WTC11 (cell line): ENCODE measurements at regions not wholly inside any gene's neighbourhood (a gene's known extent, or its start where the extent isn't known, plus 50 kb on each side); places are given as distances from the start of the nearest gene placed in this dataset.

ENCODE experiments used
- ATAC-seq: fragments of 200-7000 bp; cut with Tn5 transposase; 2 replicates; pipeline ENCODE4 v1.10.0; 2021; ENCODE audit warnings: mild to moderate bottlenecking, moderate library complexity
- CTCF ChIA-PET: fragments of 300-600 bp; sonication (Branson Sonifier 250); formaldehyde crosslinking; loops from one replicate; lab custom pipeline; 2021; ENCODE audit warnings: antibody characterized with exemption; lab: Charles Lee
- POLR2A ChIA-PET: fragments of 350-600 bp; sonication (Branson Sonifier 250); formaldehyde crosslinking; loops from one replicate; lab custom pipeline; 2021; ENCODE audit warnings: antibody characterized with exemption; lab: Charles Lee
- DNase-seq: peaks from one replicate; pipeline ENCODE4 v3.0.0; 2021; ENCODE audit warnings: low spot score
- H3K27ac Mint-ChIP-seq: 2 replicates; pipeline ENCODE4 v1.8.0; 2021; ENCODE audit warnings: mixed read lengths
- H3K27me3 Mint-ChIP-seq: 2 replicates; pipeline ENCODE4 v1.8.0; 2021; ENCODE audit warnings: low read depth, mild to moderate bottlenecking, moderate library complexity, mixed read lengths
- H3K36me3 Mint-ChIP-seq: 2 replicates; pipeline ENCODE4 v1.8.0; 2021; ENCODE audit warnings: mixed read lengths
- H3K4me1 Mint-ChIP-seq: 2 replicates; pipeline ENCODE4 v1.8.0; 2022; ENCODE audit warnings: mixed read lengths
- H3K4me3 Mint-ChIP-seq: 2 replicates; pipeline ENCODE4 v1.8.0; 2021; ENCODE audit warnings: mild to moderate bottlenecking, moderate library complexity, mixed read lengths
- H3K9me3 Mint-ChIP-seq: 2 replicates; pipeline ENCODE4 v1.8.0; 2021; ENCODE audit warnings: mixed read lengths
- CBFB ChIP-seq: sonication (generic); formaldehyde crosslinking; IDR thresholded peaks from 2 replicates; pipeline ENCODE4 v1.8.1; 2022; ENCODE audit warnings: mild to moderate bottlenecking, low read depth, missing genetic modification reagents
- CREM ChIP-seq: sonication (generic); formaldehyde crosslinking; IDR thresholded peaks from 2 replicates; pipeline ENCODE4 v1.8.1; 2022; ENCODE audit warnings: mild to moderate bottlenecking, missing genetic modification reagents, moderate library complexity
- FOXK1 ChIP-seq: sonication (generic); formaldehyde crosslinking; IDR thresholded peaks from 2 replicates; pipeline ENCODE4 v1.8.0; 2022; ENCODE audit warnings: mild to moderate bottlenecking, moderate library complexity, missing genetic modification reagents
- GRHL2 ChIP-seq: fragments of 250-450 bp; sonication (Bioruptor Pico); IDR thresholded peaks from 2 replicates; pipeline ENCODE4 v1.8.0; 2022; ENCODE audit warnings: mild to moderate bottlenecking, moderate library complexity; ENCODE audit not compliant: insufficient replicate concordance, severe bottlenecking
- GTF2I ChIP-seq: fragments of 250-450 bp; sonication (Bioruptor Pico); conservative IDR thresholded peaks from 2 replicates; pipeline ENCODE4 v1.4.0; 2021; ENCODE audit warnings: mild to moderate bottlenecking
- IRF2 ChIP-seq: sonication (generic); formaldehyde crosslinking; IDR thresholded peaks from 2 replicates; pipeline ENCODE4 v1.8.0; 2022; ENCODE audit warnings: low read depth, missing genetic modification reagents, borderline replicate concordance
- MXD4 ChIP-seq: fragments of 250-450 bp; sonication (Bioruptor Pico); IDR thresholded peaks from 2 replicates; pipeline ENCODE4 v1.8.0; 2021; ENCODE audit warnings: mild to moderate bottlenecking, moderate library complexity, borderline replicate concordance
- NR1H2 ChIP-seq: sonication (generic); formaldehyde crosslinking; IDR thresholded peaks from 2 replicates; pipeline ENCODE4 v1.9.0; 2021; ENCODE audit warnings: mild to moderate bottlenecking, moderate library complexity, missing genetic modification reagents
- PRRX2 ChIP-seq: fragments of 250-450 bp; sonication (Bioruptor Pico); IDR thresholded peaks from 2 replicates; pipeline ENCODE4 v1.8.0; 2021; ENCODE audit warnings: mild to moderate bottlenecking
- SOX15 ChIP-seq: fragments of 250-450 bp; sonication (Bioruptor Pico); IDR thresholded peaks from 2 replicates; pipeline ENCODE4 v1.9.0; 2021; ENCODE audit warnings: mild to moderate bottlenecking
- TEAD1 ChIP-seq: sonication (generic); formaldehyde crosslinking; IDR thresholded peaks from 2 replicates; pipeline ENCODE4 v1.8.0; 2022; ENCODE audit warnings: mild to moderate bottlenecking, missing genetic modification reagents
- ZBTB21 ChIP-seq: sonication (generic); formaldehyde crosslinking; IDR thresholded peaks from 2 replicates; pipeline ENCODE4 v1.8.1; 2023; ENCODE audit warnings: mild to moderate bottlenecking, missing genetic modification reagents, borderline replicate concordance
- ZNF138 ChIP-seq: sonication (generic); formaldehyde crosslinking; conservative IDR thresholded peaks from 2 replicates; pipeline ENCODE4 v1.8.1; 2022; ENCODE audit warnings: mild to moderate bottlenecking, moderate library complexity, missing genetic modification reagents
- ZNF317 ChIP-seq: sonication (generic); formaldehyde crosslinking; IDR thresholded peaks from 2 replicates; pipeline ENCODE4 v1.8.1; 2023; ENCODE audit warnings: low read depth, mild to moderate bottlenecking, moderate library complexity, missing genetic modification reagents, borderline replicate concordance
- ZNF416 ChIP-seq: fragments of 250-450 bp; sonication (Bioruptor Pico); IDR thresholded peaks from 2 replicates; pipeline ENCODE4 v1.9.0; 2021; ENCODE audit warnings: mild to moderate bottlenecking, inconsistent platforms
- ZNF671 ChIP-seq: fragments of 250-450 bp; sonication (Bioruptor Pico); IDR thresholded peaks from 2 replicates; pipeline ENCODE4 v1.8.0; 2021; ENCODE audit warnings: mild to moderate bottlenecking
- TF ChIP-seq, protein P1 (sequence below): sonication (generic); formaldehyde crosslinking; IDR thresholded peaks from 2 replicates; pipeline ENCODE4 v1.8.0; 2022; ENCODE audit warnings: missing genetic modification reagents
- TF ChIP-seq, protein P2 (sequence below): sonication (generic); formaldehyde crosslinking; conservative IDR thresholded peaks from 2 replicates; pipeline ENCODE4 v1.8.1; 2022; ENCODE audit warnings: mild to moderate bottlenecking, missing genetic modification reagents
- TF ChIP-seq, protein P3 (sequence below): fragments of 250-450 bp; sonication (Bioruptor Pico); conservative IDR thresholded peaks from 2 replicates; pipeline ENCODE4 v1.9.0; 2021; ENCODE audit warnings: mild to moderate bottlenecking

DNA sequence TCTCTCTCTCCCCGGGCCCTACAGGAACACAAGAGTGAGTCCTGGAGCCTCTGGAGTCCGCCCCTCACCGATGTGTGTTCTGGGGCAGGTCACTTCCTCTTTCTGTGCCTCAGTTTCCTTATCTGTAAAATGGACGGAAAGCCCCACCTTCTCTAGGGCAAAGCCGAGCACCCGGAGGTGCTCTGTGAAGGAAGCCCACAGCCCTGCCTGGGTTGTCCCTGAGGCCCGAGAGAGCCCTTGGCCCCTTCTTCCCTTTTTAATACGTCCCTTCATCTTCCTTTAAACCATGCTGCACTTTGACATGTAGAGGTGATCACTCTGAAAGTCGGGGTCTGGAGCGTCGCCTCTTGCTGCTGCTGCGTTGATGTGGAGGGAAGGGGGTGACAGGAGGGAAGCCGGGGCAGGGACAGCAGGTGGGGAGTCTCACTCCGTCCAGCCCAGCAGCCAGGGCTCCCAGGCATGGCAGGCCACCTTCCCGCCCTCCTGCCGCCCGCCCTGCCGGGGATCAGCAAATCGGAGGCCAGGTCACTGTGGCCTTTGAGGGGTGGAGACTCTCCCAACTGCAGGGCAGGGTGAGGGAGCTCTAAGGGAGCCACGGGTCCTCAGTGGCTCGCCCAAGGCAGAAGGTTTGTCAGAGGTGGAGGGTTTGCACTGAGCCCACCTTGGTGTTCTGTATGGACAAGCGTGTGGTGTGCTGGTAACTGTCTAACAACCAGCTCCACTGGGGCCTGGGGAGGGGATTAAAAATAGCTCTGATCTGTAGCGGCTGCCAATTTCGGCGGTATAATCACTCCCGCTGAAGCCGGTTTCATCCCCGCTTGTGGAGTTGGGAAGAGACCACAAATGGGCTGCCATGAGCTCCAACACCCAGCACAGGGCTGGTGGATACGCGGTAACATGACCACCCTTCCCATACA lies 135.9 kb upstream of the ID2 start (continued):
- TF ChIP-seq, protein P1, sequence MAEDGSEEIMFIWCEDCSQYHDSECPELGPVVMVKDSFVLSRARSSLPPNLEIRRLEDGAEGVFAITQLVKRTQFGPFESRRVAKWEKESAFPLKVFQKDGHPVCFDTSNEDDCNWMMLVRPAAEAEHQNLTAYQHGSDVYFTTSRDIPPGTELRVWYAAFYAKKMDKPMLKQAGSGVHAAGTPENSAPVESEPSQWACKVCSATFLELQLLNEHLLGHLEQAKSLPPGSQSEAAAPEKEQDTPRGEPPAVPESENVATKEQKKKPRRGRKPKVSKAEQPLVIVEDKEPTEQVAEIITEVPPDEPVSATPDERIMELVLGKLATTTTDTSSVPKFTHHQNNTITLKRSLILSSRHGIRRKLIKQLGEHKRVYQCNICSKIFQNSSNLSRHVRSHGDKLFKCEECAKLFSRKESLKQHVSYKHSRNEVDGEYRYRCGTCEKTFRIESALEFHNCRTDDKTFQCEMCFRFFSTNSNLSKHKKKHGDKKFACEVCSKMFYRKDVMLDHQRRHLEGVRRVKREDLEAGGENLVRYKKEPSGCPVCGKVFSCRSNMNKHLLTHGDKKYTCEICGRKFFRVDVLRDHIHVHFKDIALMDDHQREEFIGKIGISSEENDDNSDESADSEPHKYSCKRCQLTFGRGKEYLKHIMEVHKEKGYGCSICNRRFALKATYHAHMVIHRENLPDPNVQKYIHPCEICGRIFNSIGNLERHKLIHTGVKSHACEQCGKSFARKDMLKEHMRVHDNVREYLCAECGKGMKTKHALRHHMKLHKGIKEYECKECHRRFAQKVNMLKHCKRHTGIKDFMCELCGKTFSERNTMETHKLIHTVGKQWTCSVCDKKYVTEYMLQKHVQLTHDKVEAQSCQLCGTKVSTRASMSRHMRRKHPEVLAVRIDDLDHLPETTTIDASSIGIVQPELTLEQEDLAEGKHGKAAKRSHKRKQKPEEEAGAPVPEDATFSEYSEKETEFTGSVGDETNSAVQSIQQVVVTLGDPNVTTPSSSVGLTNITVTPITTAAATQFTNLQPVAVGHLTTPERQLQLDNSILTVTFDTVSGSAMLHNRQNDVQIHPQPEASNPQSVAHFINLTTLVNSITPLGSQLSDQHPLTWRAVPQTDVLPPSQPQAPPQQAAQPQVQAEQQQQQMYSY (CRISPR knock-in tag) = no peak
- TF ChIP-seq MXD4 (CRISPR knock-in tag) (no peak), CBFB (no peak), ZNF138 (no peak), TEAD1 (CRISPR knock-in tag) (no peak), ZBTB21 (no peak), NR1H2 (CRISPR knock-in tag) (no peak), CREM (no peak), ZNF416 (CRISPR knock-in tag) (no peak), FOXK1 (CRISPR knock-in tag) (no peak)
- TF ChIP-seq, protein P2, sequence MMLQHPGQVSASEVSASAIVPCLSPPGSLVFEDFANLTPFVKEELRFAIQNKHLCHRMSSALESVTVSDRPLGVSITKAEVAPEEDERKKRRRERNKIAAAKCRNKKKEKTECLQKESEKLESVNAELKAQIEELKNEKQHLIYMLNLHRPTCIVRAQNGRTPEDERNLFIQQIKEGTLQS (CRISPR knock-in tag) = no peak
- TF ChIP-seq, protein P3, sequence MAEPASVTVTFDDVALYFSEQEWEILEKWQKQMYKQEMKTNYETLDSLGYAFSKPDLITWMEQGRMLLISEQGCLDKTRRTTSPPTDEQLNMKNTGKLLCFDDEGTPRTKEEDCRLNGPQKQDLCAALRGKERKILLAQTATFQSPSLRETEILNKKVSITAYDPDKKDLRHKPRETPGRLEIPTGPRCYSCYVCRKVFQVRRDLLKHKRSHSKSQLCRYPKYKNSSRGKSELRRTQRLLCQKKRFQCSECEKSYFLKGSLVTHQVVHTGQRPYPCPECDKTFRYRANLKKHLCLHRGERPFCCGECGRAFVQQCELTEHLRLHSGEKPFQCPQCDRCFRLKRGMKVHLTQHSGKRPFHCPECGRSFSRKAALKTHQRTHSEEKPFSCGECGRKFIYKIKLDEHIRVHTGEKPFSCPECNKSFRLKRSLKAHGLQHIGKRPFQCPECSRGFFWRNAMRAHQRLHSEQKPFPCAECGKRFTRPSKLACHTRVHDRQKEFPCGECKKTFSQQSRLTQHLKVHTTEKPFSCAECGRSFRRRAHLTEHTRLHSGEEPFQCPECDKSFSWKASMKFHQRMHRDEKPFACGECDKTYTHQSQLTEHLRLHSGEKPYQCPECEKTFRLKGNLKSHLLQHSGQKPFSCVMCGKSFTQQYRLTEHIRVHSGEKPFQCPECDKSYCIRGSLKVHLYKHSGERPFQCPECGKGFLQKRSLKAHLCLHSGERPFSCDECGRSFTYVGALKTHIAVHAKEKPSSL = no peak

DNA sequence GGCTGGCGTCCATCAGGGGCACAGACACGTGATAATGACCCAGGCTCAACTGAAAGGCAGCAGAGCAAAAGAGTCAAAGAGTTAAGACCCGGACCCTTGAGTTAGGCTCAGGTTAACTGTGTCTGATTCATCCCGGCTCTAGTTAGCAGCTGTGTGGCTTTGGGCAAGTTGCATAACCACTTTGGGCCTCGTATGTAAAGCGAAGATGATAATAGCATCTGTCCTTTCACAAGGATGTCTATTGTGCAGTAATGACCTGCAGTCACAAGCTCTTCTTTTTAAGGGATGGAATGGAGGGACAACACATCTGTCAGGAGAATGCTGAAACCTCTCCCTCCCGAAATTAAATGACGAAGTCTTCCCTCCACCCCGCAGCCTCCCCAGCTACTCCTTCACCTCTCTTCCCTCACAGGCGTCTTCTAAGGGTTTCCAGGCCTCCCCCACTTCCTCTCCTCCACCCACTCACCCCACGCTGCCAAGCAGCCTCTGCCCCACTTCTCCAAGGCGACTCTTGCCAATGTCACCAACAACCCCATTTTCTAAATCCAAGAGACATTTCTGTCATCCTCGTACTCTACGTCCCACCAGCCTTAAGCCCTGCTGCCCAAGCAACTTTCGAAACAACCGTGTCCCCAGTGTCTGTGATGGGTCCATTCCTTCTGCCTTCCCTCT lies 135.1 kb upstream of the ID2 start:
- TF ChIP-seq GTF2I (CRISPR knock-in tag) = no peak
- TF ChIP-seq PRRX2 (CRISPR knock-in tag) = no peak
- no peak for TF ChIP-seq IRF2 (CRISPR knock-in tag)
- CTCF ChIA-PET = no interaction called here
- ATAC-seq (no peak), DNase-seq (no peak)
- H3K27ac Mint-ChIP-seq = no peak overlapping the region
- no peaks in the 10 kb centered on the region for H3K27me3 Mint-ChIP-seq
- POLR2A ChIA-PET = no interaction called here
- 0 out of 2 replicates have a peak, but pooled peaks cover under 1% of the 10 kb centered on the region for H3K4me1 Mint-ChIP-seq
- no peaks in the 10 kb centered on the region for H3K36me3 Mint-ChIP-seq
- no peaks in the 10 kb centered on the region for H3K9me3 Mint-ChIP-seq
- no peak overlapping the region for H3K4me3 Mint-ChIP-seq

DNA sequence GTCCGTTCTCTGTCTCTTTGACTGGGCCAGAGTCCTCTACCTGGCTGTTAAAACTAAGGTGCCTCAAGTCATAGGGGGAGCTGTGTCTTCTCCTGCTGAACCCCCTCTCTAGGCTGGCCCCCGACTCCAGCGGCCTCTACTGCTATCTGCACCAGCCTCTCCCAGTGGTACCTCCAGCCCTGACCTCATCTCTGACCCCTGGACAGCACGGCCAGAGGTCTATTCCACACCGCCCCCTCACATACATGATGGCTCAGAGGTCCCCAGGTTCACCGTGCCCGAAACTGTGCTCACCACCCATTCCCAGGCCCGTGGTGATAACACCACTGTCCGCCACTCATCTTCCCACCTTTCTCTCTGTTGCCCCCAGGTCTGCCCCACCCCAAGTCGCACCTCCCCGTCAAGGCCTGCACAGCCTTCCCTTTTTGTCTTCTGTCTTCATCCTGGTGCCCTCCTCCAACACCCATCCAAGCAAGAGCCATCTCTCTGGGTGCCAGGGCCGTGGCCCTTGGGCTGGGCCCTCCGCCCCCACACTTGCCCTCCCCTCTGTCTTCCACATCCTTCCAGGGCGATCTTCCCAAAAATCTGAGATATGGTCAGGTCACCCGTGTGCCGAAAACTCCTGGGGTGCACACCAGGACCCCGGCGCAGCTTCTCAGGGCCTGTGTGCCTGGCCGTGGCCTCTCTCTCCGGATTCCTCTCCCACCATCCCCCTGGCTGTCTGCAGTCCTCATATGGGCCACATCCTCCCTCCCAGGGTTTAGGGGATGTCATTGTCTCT lies 134.4 kb upstream of the ID2 start:
- TF ChIP-seq TEAD1 (CRISPR knock-in tag) (no peak), SOX15 (no peak), ZNF671 (CRISPR knock-in tag) (no peak), GRHL2 (CRISPR knock-in tag) (no peak), ZNF317 (CRISPR knock-in tag) (no peak)
- no peak overlapping the region for H3K4me3 Mint-ChIP-seq
- H3K36me3 Mint-ChIP-seq = no peaks in the 10 kb centered on the region
- no peaks in the 10 kb centered on the region for H3K27me3 Mint-ChIP-seq
- no peak for ATAC-seq
- no peak overlapping the region for H3K27ac Mint-ChIP-seq
- no peaks in the 10 kb centered on the region for H3K9me3 Mint-ChIP-seq
- peaks cover 8% of the 10 kb centered on the region for H3K4me1 Mint-ChIP-seq
- ChIA-PET POLR2A (no interaction called here), CTCF (no interaction called here)
- DNase-seq = no peak
